GM21423 (cell line): ENCODE measurements at regions not wholly inside any gene's neighbourhood (a gene's known extent, or its start where the extent isn't known, plus 50 kb on each side); places are given as distances from the start of the nearest gene placed in this dataset.
"Not testable (repeated sequence)": the region's sequence is repeated elsewhere in the genome, so short reads cannot be mapped to it uniquely, and the experiment has no call there.

Experiments
- ATAC-seq: cut with Tn5 transposase; IDR thresholded peaks from one replicate; pipeline ENCODE4 v1.9.1; 2021; ENCODE audit warnings: mild to moderate bottlenecking, moderate library complexity; ENCODE audit not compliant: unreplicated experiment

DNA sequence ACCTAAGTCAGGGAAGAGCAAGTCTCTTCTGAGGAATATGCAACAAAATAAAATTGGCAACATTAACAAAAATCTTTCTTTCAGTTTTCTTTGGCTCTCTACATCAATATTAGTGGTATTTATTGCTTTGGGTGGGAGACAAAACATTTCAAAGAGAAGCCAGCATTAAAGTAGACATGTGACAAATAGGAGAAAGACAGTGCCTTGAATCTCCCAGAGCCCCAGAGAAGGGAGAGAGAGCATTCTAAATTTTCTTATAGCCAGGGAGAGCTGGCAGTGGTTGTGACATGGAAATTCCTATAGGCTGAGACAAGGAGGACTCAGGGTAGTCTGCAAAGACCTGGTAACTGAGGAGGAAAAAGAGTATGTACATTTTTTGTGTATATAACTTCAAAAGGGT is 79.4 kb upstream of the NREP start:
- ATAC-seq: no peak

DNA sequence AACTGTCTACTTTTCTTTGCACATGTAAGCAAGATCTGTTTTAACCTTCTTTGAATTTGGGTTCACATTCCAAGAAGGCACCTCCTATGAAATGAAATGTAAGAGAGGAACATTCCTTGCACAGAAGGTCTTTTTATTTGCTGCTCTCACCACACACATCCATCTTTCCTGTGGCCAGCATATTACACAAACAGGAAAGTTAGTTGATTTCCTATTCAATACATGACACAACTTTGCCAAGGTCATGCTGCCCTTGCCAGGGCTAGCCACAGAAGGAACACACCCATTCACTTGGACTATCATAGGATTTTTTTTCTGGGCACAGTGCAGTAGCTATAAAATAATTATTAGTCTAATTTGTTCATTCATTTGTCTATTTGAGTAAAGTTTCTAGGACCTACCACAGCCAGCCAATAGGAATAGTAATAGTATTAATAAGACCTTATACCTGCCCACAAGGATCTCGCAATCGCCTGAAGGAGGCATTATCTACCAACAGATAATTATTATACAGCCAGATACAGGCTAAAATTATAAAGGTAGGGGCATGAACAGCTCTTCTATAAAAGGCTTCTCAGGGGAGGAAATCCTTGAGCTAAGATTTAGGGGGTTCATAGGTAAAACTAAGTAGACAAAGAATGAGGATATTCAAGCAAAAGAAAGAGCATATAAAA is 78.1 kb upstream of the NREP start:
- no peak for ATAC-seq

DNA sequence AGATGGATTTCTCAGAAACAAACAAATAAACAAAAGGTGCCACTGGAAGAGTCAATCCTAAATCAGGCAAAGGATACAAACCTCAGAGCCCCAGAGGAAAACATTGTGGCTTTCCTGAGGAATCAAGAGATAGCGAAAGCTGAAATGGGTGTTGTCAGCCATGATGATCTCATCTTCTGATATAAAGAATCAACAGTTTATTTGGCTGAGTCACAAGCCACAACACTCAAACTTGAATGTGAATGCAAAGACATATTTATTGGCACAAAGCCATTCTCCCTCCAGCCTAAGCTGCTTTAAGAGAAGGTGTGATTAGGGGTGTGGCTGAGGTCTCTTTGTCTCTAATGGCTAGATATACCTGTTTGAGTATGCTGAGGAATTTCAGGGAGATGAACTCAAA is 73.3 kb upstream of the NREP start:
- no peak for ATAC-seq

GRCh38 chr5:111829701-111830100 is 72.7 kb upstream of the NREP start:
- no peak for ATAC-seq

- ATAC-seq: no peak
Observed at GRCh38 chr5:111826064-111826463, 69.1 kb upstream of the NREP start.

- no peak for ATAC-seq
Observed at GRCh38 chr5:111820072-111820471, 63.1 kb upstream of the NREP start.

DNA sequence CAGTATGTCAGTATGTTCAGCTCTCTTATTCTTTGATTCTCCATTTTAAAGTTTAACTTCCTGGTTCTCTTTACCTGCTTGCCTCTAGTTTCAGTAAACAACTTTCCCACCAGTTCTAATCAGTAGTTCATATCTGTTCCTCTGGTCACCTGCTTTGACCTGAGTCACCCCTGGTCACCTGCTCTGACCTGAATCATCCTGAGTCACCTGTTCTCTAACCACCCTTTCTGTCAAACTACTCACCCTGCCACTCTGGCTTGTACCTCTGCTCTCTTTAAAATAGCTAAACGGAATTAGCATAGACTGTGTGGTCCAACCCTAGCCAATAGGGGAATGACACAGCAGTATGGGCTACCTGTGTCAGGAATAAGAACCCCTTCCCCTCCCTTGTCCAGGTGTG is 62.0 kb upstream of the NREP start:
- ATAC-seq: not testable (repeated sequence)

GRCh38 chr5:111813537-111813936 is 56.5 kb upstream of the NREP start:
- no peak for ATAC-seq

DNA sequence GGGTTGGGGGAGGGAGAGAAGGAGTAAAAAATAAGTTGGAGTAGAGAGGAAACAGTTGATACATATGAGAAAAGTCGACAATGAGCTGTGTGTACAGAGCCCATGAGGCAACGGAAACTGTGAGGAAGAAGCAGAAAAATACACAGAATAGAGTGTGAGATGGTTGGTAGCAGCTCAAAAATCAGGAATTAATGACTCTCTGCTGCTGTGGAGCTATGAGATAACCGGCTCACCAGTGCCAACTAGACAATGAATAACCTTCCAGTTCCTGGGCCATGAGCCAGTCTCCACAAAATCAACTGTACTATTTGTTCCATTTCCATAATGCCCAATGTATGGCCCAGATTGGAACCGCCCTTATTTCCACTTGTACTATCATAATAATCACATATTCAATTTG is 53.1 kb upstream of the NREP start:
- no peak for ATAC-seq
